Testis (tissue), 2 donors: ENCODE measurements at regions not wholly inside any gene's neighbourhood (a gene's known extent, or its start where the extent isn't known, plus 50 kb on each side); places are given as distances from the start of the nearest gene placed in this dataset.

Source experiments
- POLR2A ChIP-seq: fragments of 450-650 bp; IDR thresholded peaks from one replicate; pipeline ENCODE4 v1.6.1; 2017; ENCODE audit warnings: antibody characterized with exemption, mild to moderate bottlenecking, moderate library complexity
- TF ChIP-seq, protein P1 (sequence below), 3 experiments: fragments of 450-650 bp in 2 of 3; fragments of 200-600 bp in 1 of 3; sonication (generic) in 1 of 3; IDR thresholded peaks; one replicate each; pipeline ENCODE4 v1.5.1; 2016 to 2019; ENCODE audit warnings: antibody characterized with exemption in 3 of 3, mild to moderate bottlenecking in 2 of 3, moderate library complexity in 1 of 3

DNA sequence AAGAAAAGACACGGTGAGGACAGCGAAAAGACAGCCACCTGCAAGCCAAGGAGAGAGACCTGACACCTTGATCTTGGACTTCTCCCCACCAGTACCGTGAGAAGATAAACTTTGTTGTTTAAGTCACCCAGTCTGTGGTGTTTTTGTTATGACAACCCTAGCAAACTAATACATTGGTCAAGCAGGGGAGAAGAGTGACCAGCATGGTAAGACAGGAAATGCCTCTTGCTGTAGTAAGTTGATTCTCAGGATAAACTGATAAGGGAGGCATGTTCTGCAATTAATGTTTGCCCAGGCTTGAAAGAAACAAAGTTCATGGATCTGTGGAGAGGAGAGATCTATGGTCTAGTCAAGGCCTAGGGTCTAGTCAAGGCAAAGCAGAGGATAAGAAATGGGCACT is 801.2 kb downstream of the MAT2B start:
- TF ChIP-seq, protein P1, sequence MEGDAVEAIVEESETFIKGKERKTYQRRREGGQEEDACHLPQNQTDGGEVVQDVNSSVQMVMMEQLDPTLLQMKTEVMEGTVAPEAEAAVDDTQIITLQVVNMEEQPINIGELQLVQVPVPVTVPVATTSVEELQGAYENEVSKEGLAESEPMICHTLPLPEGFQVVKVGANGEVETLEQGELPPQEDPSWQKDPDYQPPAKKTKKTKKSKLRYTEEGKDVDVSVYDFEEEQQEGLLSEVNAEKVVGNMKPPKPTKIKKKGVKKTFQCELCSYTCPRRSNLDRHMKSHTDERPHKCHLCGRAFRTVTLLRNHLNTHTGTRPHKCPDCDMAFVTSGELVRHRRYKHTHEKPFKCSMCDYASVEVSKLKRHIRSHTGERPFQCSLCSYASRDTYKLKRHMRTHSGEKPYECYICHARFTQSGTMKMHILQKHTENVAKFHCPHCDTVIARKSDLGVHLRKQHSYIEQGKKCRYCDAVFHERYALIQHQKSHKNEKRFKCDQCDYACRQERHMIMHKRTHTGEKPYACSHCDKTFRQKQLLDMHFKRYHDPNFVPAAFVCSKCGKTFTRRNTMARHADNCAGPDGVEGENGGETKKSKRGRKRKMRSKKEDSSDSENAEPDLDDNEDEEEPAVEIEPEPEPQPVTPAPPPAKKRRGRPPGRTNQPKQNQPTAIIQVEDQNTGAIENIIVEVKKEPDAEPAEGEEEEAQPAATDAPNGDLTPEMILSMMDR (IDR thresholded peaks at IDR 0.05): no peak
- no peak for TF ChIP-seq POLR2A
